ENCODE measurements at regions not wholly inside any gene's neighbourhood (a gene's known extent, or its start where the extent isn't known, plus 50 kb on each side); places are given as distances from the start of the nearest gene placed in this dataset.
"Not testable (repeated sequence)": the region's sequence is repeated elsewhere in the genome, so short reads cannot be mapped to it uniquely, and the experiment has no call there.

- no peak for DNase-seq (ENCODE audit: low read depth in 2 of 2)
Observed at GRCh38 chr1:115453666-115454065, 115.6 kb upstream of the NGF start.

- DNase-seq (ENCODE audit: low read depth in 2 of 2) = no peak
Observed at GRCh38 chr1:115452600-115453329, 114.7 kb upstream of the NGF start.

GRCh38 chr1:115450501-115451040 lies 112.5 kb upstream of the NGF start:
- DNase-seq (ENCODE audit: low read depth in 2 of 2) = no peak

- DNase-seq (ENCODE audit: low read depth in 2 of 2) = no peak
Observed at GRCh38 chr1:115448282-115449044, 110.4 kb upstream of the NGF start.

GRCh38 chr1:115447672-115448071 lies 109.6 kb upstream of the NGF start:
- DNase-seq (ENCODE audit: low read depth in 2 of 2) = no peak

GRCh38 chr1:115445090-115445489 lies 107.0 kb upstream of the NGF start:
- DNase-seq (ENCODE audit: low read depth in 2 of 2) = no peak

- DNase-seq (ENCODE audit: low read depth in 2 of 2) = no peak
Observed at GRCh38 chr1:115440733-115441132, 102.7 kb upstream of the NGF start.

- not testable (repeated sequence) for DNase-seq (ENCODE audit: low read depth in 2 of 2)
Observed at GRCh38 chr1:115439520-115439919, 101.5 kb upstream of the NGF start.

GRCh38 chr1:115437196-115437595 lies 99.1 kb upstream of the NGF start:
- DNase-seq (ENCODE audit: low read depth in 2 of 2) = no peak

GRCh38 chr1:115436596-115436995 lies 98.5 kb upstream of the NGF start:
- DNase-seq (ENCODE audit: low read depth in 2 of 2) = no peak

GRCh38 chr1:115433483-115433882 lies 95.4 kb upstream of the NGF start:
- no peak for DNase-seq (ENCODE audit: low read depth in 2 of 2)

- no peak for DNase-seq (ENCODE audit: low read depth in 2 of 2)
Observed at GRCh38 chr1:115432061-115432460, 94.0 kb upstream of the NGF start.

GRCh38 chr1:115430441-115431158 lies 92.6 kb upstream of the NGF start:
- no peak for DNase-seq (ENCODE audit: low read depth in 2 of 2)

GRCh38 chr1:115429884-115430283 lies 91.8 kb upstream of the NGF start:
- no peak for DNase-seq (ENCODE audit: low read depth in 2 of 2)

- no peak for DNase-seq (ENCODE audit: low read depth in 2 of 2)
Observed at GRCh38 chr1:115429241-115429640, 91.2 kb upstream of the NGF start.

- no peak for DNase-seq (ENCODE audit: low read depth in 2 of 2)
Observed at GRCh38 chr1:115428676-115429075, 90.6 kb upstream of the NGF start.

- no peak for DNase-seq (ENCODE audit: low read depth in 2 of 2)
Observed at GRCh38 chr1:115428256-115428655, 90.2 kb upstream of the NGF start.

- no peak for DNase-seq (ENCODE audit: low read depth in 2 of 2)
Observed at GRCh38 chr1:115426956-115427355, 88.9 kb upstream of the NGF start.

- no peak for DNase-seq (ENCODE audit: low read depth in 2 of 2)
Observed at GRCh38 chr1:115426231-115426771, 88.3 kb upstream of the NGF start.

GRCh38 chr1:115425442-115425841 lies 87.4 kb upstream of the NGF start:
- no peak for DNase-seq (ENCODE audit: low read depth in 2 of 2)

- DNase-seq (ENCODE audit: low read depth in 2 of 2) = no peak
Observed at GRCh38 chr1:115423776-115424175, 85.7 kb upstream of the NGF start.

- no peak for DNase-seq (ENCODE audit: low read depth in 2 of 2)
Observed at GRCh38 chr1:115419571-115419970, 81.5 kb upstream of the NGF start.
